H1 (cell line): ENCODE measurements at regions not wholly inside any gene's neighbourhood (a gene's known extent, or its start where the extent isn't known, plus 50 kb on each side); places are given as distances from the start of the nearest gene placed in this dataset.

Source experiments
- CTCF ChIA-PET: fragments of 300-600 bp; sonication (Branson Sonifier 250); formaldehyde crosslinking; loops from one replicate; lab custom pipeline; 2021; ENCODE audit not compliant: partially characterized antibody; lab: Charles Lee
- POLR2A ChIA-PET: fragments of 300-600 bp; sonication (Branson Sonifier 250); formaldehyde crosslinking; loops from one replicate; lab custom pipeline; 2021; ENCODE audit warnings: inconsistent platforms; ENCODE audit not compliant: partially characterized antibody; lab: Charles Lee
- DNase-seq, 2 experiments: peaks; one replicate each; pipeline versions ENCODE4 v3.0.0 to v3.0.0-alpha.2; 2010 to 2022; ENCODE audit warnings: low spot score in 2 of 2, low read depth in 1 of 2, mixed read lengths in 1 of 2
- FAIRE-seq: peaks from 2 replicates; lab custom pipeline; 2011; peaks lifted over from hg19 to GRCh38; lab: Jason Lieb, UNC
- H2AFZ ChIP-seq: 2 replicates; pipeline ENCODE4 v1.8.1; 2012; ENCODE audit warnings: low read length, inconsistent platforms
- H2AK5ac ChIP-seq: 2 replicates; pipeline ENCODE4 v1.6.1; 2013; ENCODE audit warnings: low read depth, low read length
- H2BK120ac ChIP-seq: replicated peaks from 2 replicates; pipeline ENCODE3; 2013; ENCODE audit warnings: low read depth, low read length, inconsistent platforms
- H2BK12ac ChIP-seq: 2 replicates; pipeline ENCODE4 v1.6.1; 2013; ENCODE audit warnings: low read depth, low read length
- H2BK15ac ChIP-seq: 2 replicates; pipeline ENCODE4 v1.6.1; 2013; ENCODE audit warnings: low read length
- H2BK20ac ChIP-seq: 2 replicates; pipeline ENCODE4 v1.6.1; 2013; ENCODE audit warnings: low read length
- H2BK5ac ChIP-seq: 2 replicates; pipeline ENCODE4 v1.6.1; 2013; ENCODE audit warnings: low read depth, low read length
- H3K14ac ChIP-seq: 2 replicates; pipeline ENCODE4 v1.6.1; 2013; ENCODE audit warnings: inconsistent platforms; ENCODE audit not compliant: insufficient read length
- H3K18ac ChIP-seq: 2 replicates; pipeline ENCODE4 v1.6.1; 2013; ENCODE audit warnings: low read length; ENCODE audit errors: extremely low read depth
- H3K23ac ChIP-seq: 2 replicates; pipeline ENCODE4 v1.6.1; 2013; ENCODE audit warnings: inconsistent platforms; ENCODE audit not compliant: insufficient read length
- H3K23me2 ChIP-seq: 2 replicates; pipeline ENCODE4 v1.6.1; 2013; ENCODE audit warnings: low read depth, low read length
- H3K27ac ChIP-seq: 2 replicates; pipeline ENCODE4 v1.6.1; 2011; ENCODE audit warnings: low read depth, low read length, inconsistent platforms
- H3K27me3 ChIP-seq, 4 experiments: replicated peaks in 1 of 4; 1 replicate in 1 of 4; 2 replicates in 3 of 4; pipeline versions ENCODE4 v1.6.1 to v1.8.1; 2011 to 2013; ENCODE audit warnings: low read length in 3 of 4, mild to moderate bottlenecking in 3 of 4, inconsistent platforms in 2 of 4, mixed read lengths in 2 of 4, moderate library complexity in 1 of 4; ENCODE audit not compliant: control insufficient read depth in 3 of 4, insufficient read depth in 3 of 4; ENCODE audit errors: extremely low read depth in 1 of 4
- H3K36me3 ChIP-seq, 4 experiments: 2 replicates each; pipeline versions ENCODE4 v1.6.1 to v1.8.1; 2011 to 2013; ENCODE audit warnings: mild to moderate bottlenecking in 4 of 4, low read length in 3 of 4, moderate library complexity in 2 of 4, control low read depth in 1 of 4, inconsistent platforms in 1 of 4; ENCODE audit not compliant: insufficient read depth in 4 of 4, control insufficient read depth in 2 of 4
- H3K4ac ChIP-seq: replicated peaks from 2 replicates; pipeline ENCODE3; 2013; ENCODE audit warnings: low read length, low read depth, mixed read lengths, inconsistent platforms; ENCODE audit not compliant: insufficient read length
- H3K4me1 ChIP-seq, 4 experiments: replicated peaks in 1 of 4; 1 replicate in 1 of 4; 2 replicates in 3 of 4; pipeline versions ENCODE4 v1.6.1 to v1.8.1; 2011 to 2013; ENCODE audit warnings: low read length in 3 of 4, inconsistent platforms in 2 of 4, mixed read lengths in 1 of 4; ENCODE audit not compliant: insufficient read depth in 4 of 4, control insufficient read depth in 3 of 4
- H3K4me2 ChIP-seq, 2 experiments: 2 replicates each; pipeline versions ENCODE4 v1.6.1 to v1.8.1; 2011 to 2013; ENCODE audit warnings: low read depth in 2 of 2, low read length in 2 of 2, control low read depth in 1 of 2, inconsistent platforms in 1 of 2, mild to moderate bottlenecking in 1 of 2; ENCODE audit not compliant: insufficient read depth in 1 of 2
- H3K4me3 ChIP-seq, 4 experiments: fragments of 200-600, 300-600 bp in 1 of 4; sonication (generic), shearing (Covaris generic), sonication (Bioruptor Twin) in 1 of 4; 2 replicates each; pipeline versions ENCODE4 v1.5.1 to v1.8.1; 2011 to 2016; ENCODE audit warnings: low read length in 4 of 4, low read depth in 3 of 4, control low read depth in 2 of 4, inconsistent platforms in 2 of 4, mild to moderate bottlenecking in 2 of 4, mixed read lengths in 1 of 4, moderate library complexity in 1 of 4; ENCODE audit not compliant: insufficient read depth in 2 of 4; ENCODE audit errors: extremely low read depth in 1 of 4
- H3K56ac ChIP-seq: replicated peaks from 2 replicates; pipeline ENCODE3; 2013; ENCODE audit warnings: low read depth, mild to moderate bottlenecking, mixed read lengths, low read length, inconsistent platforms; ENCODE audit not compliant: insufficient read length
- H3K79me1 ChIP-seq: 2 replicates; pipeline ENCODE4 v1.6.1; 2013; ENCODE audit warnings: low read depth, low read length, control low read depth
- H3K79me2 ChIP-seq, 2 experiments: 2 replicates each; pipeline versions ENCODE4 v1.6.1 to v1.8.1; 2012 to 2013; ENCODE audit warnings: low read length in 2 of 2, mild to moderate bottlenecking in 2 of 2, inconsistent platforms in 1 of 2; ENCODE audit not compliant: insufficient read depth in 2 of 2, control insufficient read depth in 1 of 2
- H3K9ac ChIP-seq, 4 experiments: replicated peaks in 1 of 4; 1 replicate in 1 of 4; 2 replicates in 3 of 4; pipeline versions ENCODE4 v1.6.1 to v1.8.1; 2011 to 2013; ENCODE audit warnings: low read depth in 3 of 4, low read length in 3 of 4, control low read depth in 2 of 4, mild to moderate bottlenecking in 2 of 4, moderate library complexity in 2 of 4, inconsistent platforms in 1 of 4; ENCODE audit errors: extremely low read depth in 1 of 4
- H3K9me3 ChIP-seq, 2 experiments: 2 replicates each; pipeline versions ENCODE4 v1.6.1 to v1.8.1; 2012 to 2013; ENCODE audit warnings: mild to moderate bottlenecking in 2 of 2, moderate library complexity in 2 of 2, control low read depth in 1 of 2, inconsistent platforms in 1 of 2, low read depth in 1 of 2, low read length in 1 of 2, mixed read lengths in 1 of 2; ENCODE audit not compliant: insufficient read depth in 2 of 2
- H4K20me1 ChIP-seq, 2 experiments: replicated peaks in 1 of 2; 2 replicates each; pipeline versions ENCODE3 to v1.8.1; 2011 to 2013; ENCODE audit warnings: inconsistent platforms in 2 of 2, low read length in 2 of 2, mild to moderate bottlenecking in 1 of 2; ENCODE audit not compliant: insufficient read depth in 2 of 2, control insufficient read depth in 1 of 2
- H4K5ac ChIP-seq: 2 replicates; pipeline ENCODE4 v1.6.1; 2013; ENCODE audit warnings: low read length, low read depth, mixed read lengths, inconsistent platforms; ENCODE audit not compliant: insufficient read length
- H4K8ac ChIP-seq: 2 replicates; pipeline ENCODE4 v1.8.0; 2013; ENCODE audit warnings: mild to moderate bottlenecking, moderate library complexity, low read length, inconsistent platforms; ENCODE audit not compliant: insufficient read depth; ENCODE audit errors: extremely low read depth
- H4K91ac ChIP-seq: replicated peaks from 2 replicates; pipeline ENCODE3; 2013; ENCODE audit warnings: low read length, mixed read lengths, inconsistent platforms; ENCODE audit not compliant: insufficient read length
- BRCA1 ChIP-seq: IDR thresholded peaks from 2 replicates; pipeline ENCODE4 v1.6.1; 2012; ENCODE audit warnings: low read depth, low read length, improper control_type of control experiment
- CEBPB ChIP-seq: IDR thresholded peaks from 2 replicates; pipeline ENCODE4 v1.6.1; 2012; ENCODE audit warnings: low read depth, low read length
- CHD1 ChIP-seq: IDR thresholded peaks from 2 replicates; pipeline ENCODE4 v1.6.1; 2012; ENCODE audit warnings: low read depth, low read length, improper control_type of control experiment
- CREB1 ChIP-seq: IDR thresholded peaks from 2 replicates; pipeline ENCODE4 v1.6.1; 2012; ENCODE audit warnings: inconsistent platforms
- GABPA ChIP-seq: IDR thresholded peaks from 2 replicates; pipeline ENCODE4 v1.6.1; 2011; ENCODE audit warnings: mild to moderate bottlenecking, low read length, moderate library complexity, borderline replicate concordance; ENCODE audit not compliant: insufficient read depth
- HDAC2 ChIP-seq, 2 experiments: fragments of 300-600 bp in 1 of 2; sonication (generic) in 1 of 2; IDR thresholded peaks; 2 replicates each; pipeline ENCODE4 v1.6.1; 2011 to 2012; ENCODE audit warnings: low read depth in 2 of 2, low read length in 2 of 2, mild to moderate bottlenecking in 2 of 2, moderate library complexity in 2 of 2, borderline replicate concordance in 1 of 2, inconsistent platforms in 1 of 2
- KDM1A ChIP-seq: fragments of 200-600, 300-600 bp; sonication (generic); IDR thresholded peaks from 2 replicates; pipeline ENCODE4 v1.7.1; 2016; ENCODE audit warnings: mild to moderate bottlenecking, low read length, borderline replicate concordance
- RBBP5 ChIP-seq: IDR thresholded peaks from 2 replicates; pipeline ENCODE4 v1.7.1; 2012; ENCODE audit warnings: low read depth, mild to moderate bottlenecking, inconsistent platforms, low read length, moderate library complexity, borderline replicate concordance
- SAP30 ChIP-seq: fragments of 300-600 bp; sonication (generic); IDR thresholded peaks from 2 replicates; pipeline ENCODE4 v1.7.1; 2012; ENCODE audit warnings: low read length, moderate library complexity, mild to moderate bottlenecking, inconsistent platforms; ENCODE audit not compliant: insufficient read depth, insufficient replicate concordance
- TAF1 ChIP-seq: IDR thresholded peaks from 2 replicates; pipeline ENCODE4 v1.6.1; 2011; ENCODE audit warnings: mild to moderate bottlenecking, low read depth, low read length
- ZNF274 ChIP-seq: IDR thresholded peaks from 2 replicates; pipeline ENCODE4 v1.7.0; 2012; ENCODE audit warnings: low read length, borderline replicate concordance; ENCODE audit errors: extremely low read depth
- WGBS, 2 experiments: shearing (Covaris generic) in 1 of 2; methylation state at CpG; one replicate each; pipeline versions ENCODE4 v1.1.6 to v1.1.7; 2013 to 2015; ENCODE audit warnings: low lambda C conversion rate in 2 of 2, mixed read lengths in 2 of 2, inconsistent platforms in 1 of 2, low coverage in 1 of 2, missing lambda C conversion rate in 1 of 2; ENCODE audit not compliant: insufficient replicate concordance in 2 of 2, insufficient coverage in 1 of 2, insufficient read length in 1 of 2; ENCODE audit errors: extremely low coverage in 1 of 2, missing lambda C conversion rate in 1 of 2; 5-methylcytosine and 5-hydroxymethylcytosine counted together

GRCh38 chr4:155076256-155076785 is 132.1 kb upstream of the NPY2R start:
- Histone ChIP-seq H3K18ac (no peak overlapping the region), H3K4ac (no peak overlapping the region), H3K23ac (no peak overlapping the region), H3K9me3 (no peaks in the 10 kb centered on the region), H4K5ac (no peak overlapping the region), H2BK15ac (no peak overlapping the region), H2BK20ac (no peak overlapping the region), H3K27me3 (no peaks in the 10 kb centered on the region), H3K56ac (no peak overlapping the region), H4K8ac (no peak overlapping the region), H3K4me1 (no peaks in the 10 kb centered on the region), H2AK5ac (no peak overlapping the region), H3K4me2 (no peak overlapping the region), H2BK120ac (no peak overlapping the region), H3K4me3 (no peak overlapping the region), H2BK12ac (no peak overlapping the region), H3K79me1 (no peaks in the 10 kb centered on the region), H3K9ac (no peak overlapping the region), H3K27ac (no peak overlapping the region), H2BK5ac (no peak overlapping the region), H3K79me2 (no peaks in the 10 kb centered on the region), H3K36me3 (no peaks in the 10 kb centered on the region), H4K91ac (no peak overlapping the region), H3K23me2 (no peaks in the 10 kb centered on the region), H4K20me1 (no peaks in the 10 kb centered on the region), H2AFZ (no peak overlapping the region), H3K14ac (no peak overlapping the region)
- 92% methylated on average over 3 of the region's 3 CpGs; no CpG with 5 or more reads in 1 of the 2 experiments for WGBS, 2 experiments
- POLR2A ChIA-PET, result no interaction called here
- DNase-seq, result no peak
- CTCF ChIA-PET, result no interaction called here
- no peak for FAIRE-seq
- no peak for TF ChIP-seq CEBPB
- TF ChIP-seq HDAC2 (IDR thresholded peaks at IDR 0.05; ENCODE audit: borderline replicate concordance in 1 of 2, low read depth in 2 of 2, low read length in 2 of 2), result no peak
- no peak for TF ChIP-seq BRCA1
- TF ChIP-seq RBBP5, result no peak
- no peak for TF ChIP-seq GABPA
- no peak for TF ChIP-seq ZNF274
- TF ChIP-seq TAF1, result no peak
- no peak for TF ChIP-seq KDM1A
- no peak for TF ChIP-seq CHD1
- TF ChIP-seq CREB1, result no peak
- TF ChIP-seq SAP30, result no peak
